ENCODE measurements at regions not wholly inside any gene's neighbourhood (a gene's known extent, or its start where the extent isn't known, plus 50 kb on each side); places are given as distances from the start of the nearest gene placed in this dataset.
A peak's percentile ranks its signal among the peaks of the same experiment; 100 is the strongest.
"Not testable (repeated sequence)": the region's sequence is repeated elsewhere in the genome, so short reads cannot be mapped to it uniquely, and the experiment has no call there.

- peak overlapping the region; percentile 54 to 76 for H3K27ac ChIP-seq
- H3K9me3 ChIP-seq: no peaks in the 10 kb centered on the region
- no peak overlapping the region for H3K4me3 ChIP-seq
- no peak for DNase-seq (ENCODE audit: low spot score)
- H3K36me3 ChIP-seq: no peaks in the 10 kb centered on the region
- TF ChIP-seq, protein P1, sequence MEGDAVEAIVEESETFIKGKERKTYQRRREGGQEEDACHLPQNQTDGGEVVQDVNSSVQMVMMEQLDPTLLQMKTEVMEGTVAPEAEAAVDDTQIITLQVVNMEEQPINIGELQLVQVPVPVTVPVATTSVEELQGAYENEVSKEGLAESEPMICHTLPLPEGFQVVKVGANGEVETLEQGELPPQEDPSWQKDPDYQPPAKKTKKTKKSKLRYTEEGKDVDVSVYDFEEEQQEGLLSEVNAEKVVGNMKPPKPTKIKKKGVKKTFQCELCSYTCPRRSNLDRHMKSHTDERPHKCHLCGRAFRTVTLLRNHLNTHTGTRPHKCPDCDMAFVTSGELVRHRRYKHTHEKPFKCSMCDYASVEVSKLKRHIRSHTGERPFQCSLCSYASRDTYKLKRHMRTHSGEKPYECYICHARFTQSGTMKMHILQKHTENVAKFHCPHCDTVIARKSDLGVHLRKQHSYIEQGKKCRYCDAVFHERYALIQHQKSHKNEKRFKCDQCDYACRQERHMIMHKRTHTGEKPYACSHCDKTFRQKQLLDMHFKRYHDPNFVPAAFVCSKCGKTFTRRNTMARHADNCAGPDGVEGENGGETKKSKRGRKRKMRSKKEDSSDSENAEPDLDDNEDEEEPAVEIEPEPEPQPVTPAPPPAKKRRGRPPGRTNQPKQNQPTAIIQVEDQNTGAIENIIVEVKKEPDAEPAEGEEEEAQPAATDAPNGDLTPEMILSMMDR (IDR thresholded peaks at IDR 0.05): no peak
- H3K27me3 ChIP-seq: no peaks in the 10 kb centered on the region
- peaks cover 0 to 12% of the 10 kb centered on the region in 2 donors for H3K4me1 ChIP-seq
Measured at GRCh38 chr12:46547421-46548354, 175.1 kb upstream of the SLC38A2 start.

DNA sequence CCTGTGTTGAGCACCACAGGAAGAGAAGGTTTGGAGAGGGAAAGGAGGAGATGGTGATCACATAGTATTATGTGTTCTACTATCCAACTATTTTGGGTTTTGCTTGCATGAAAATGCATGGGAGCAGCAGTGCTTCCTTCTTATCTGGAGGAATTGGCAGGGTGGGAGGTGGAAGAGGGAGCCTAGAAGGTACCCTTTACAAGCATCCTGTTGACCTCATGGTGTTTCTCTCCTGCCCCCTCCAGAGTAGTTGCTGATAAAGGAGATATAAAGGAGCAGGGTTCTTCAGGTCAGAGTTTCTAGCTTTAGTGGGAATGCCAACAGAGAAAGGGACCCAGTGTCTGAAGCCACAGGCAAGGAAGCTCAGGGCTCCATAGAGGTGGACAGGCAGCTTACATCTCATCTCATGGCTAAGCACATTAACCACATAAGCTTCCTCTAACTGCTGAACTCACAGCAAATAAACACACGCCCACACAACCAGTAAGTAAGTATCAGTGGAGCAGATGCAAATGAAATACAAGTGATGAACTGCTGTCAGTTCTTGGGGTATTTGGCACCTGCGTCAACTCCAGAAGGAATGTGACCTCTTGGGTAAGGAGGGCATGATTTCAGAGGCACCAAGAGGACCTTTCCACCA lies 174.2 kb upstream of the SLC38A2 start:
- Histone ChIP-seq H3K4me3 (no peak overlapping the region), H3K9me3 (no peaks in the 10 kb centered on the region), H3K36me3 (no peaks in the 10 kb centered on the region), H3K27me3 (no peaks in the 10 kb centered on the region), H3K27ac (peak overlapping the region in 1 of 2 donors; percentile 12), H3K4me1 (peaks cover 0 to 12% of the 10 kb centered on the region in 2 donors)
- TF ChIP-seq, protein P1 (IDR thresholded peaks at IDR 0.05): no peak
- no peak for DNase-seq (ENCODE audit: low spot score)

- H3K27me3 ChIP-seq; H3K4me3 ChIP-seq; H3K9me3 ChIP-seq; H3K27ac ChIP-seq; DNase-seq (ENCODE audit: low spot score); H3K4me1 ChIP-seq; H3K36me3 ChIP-seq: not testable (repeated sequence)
Measured at GRCh38 chr12:46543378-46543795, 170.8 kb upstream of the SLC38A2 start.

GRCh38 chr12:46538976-46539375 lies 166.4 kb upstream of the SLC38A2 start:
- Histone ChIP-seq H3K4me3 (no peak overlapping the region), H3K9me3 (no peaks in the 10 kb centered on the region), H3K36me3 (no peaks in the 10 kb centered on the region), H3K27ac (no peak overlapping the region), H3K27me3 (no peaks in the 10 kb centered on the region), H3K4me1 (peaks cover 0 to 26% of the 10 kb centered on the region in 2 donors)
- TF ChIP-seq, protein P1 (IDR thresholded peaks at IDR 0.05): no peak
- DNase-seq (ENCODE audit: low spot score): no peak

GRCh38 chr12:46537387-46537955 lies 164.9 kb upstream of the SLC38A2 start:
- no peaks in the 10 kb centered on the region for H3K36me3 ChIP-seq
- no peak for DNase-seq (ENCODE audit: low spot score)
- H3K4me3 ChIP-seq: no peak overlapping the region
- H3K4me1 ChIP-seq: peaks cover 0 to 32% of the 10 kb centered on the region in 2 donors
- TF ChIP-seq, protein P1 (IDR thresholded peaks at IDR 0.05): no peak
- H3K27ac ChIP-seq: no peak overlapping the region
- H3K27me3 ChIP-seq: no peaks in the 10 kb centered on the region
- no peaks in the 10 kb centered on the region for H3K9me3 ChIP-seq

- H3K9me3 ChIP-seq; H3K27me3 ChIP-seq; H3K36me3 ChIP-seq; H3K4me3 ChIP-seq; DNase-seq (ENCODE audit: low spot score): not testable (repeated sequence)
- Histone ChIP-seq H3K27ac (peak overlapping the region; percentile 56 to 80), H3K4me1 (peaks cover 0 to 32% of the 10 kb centered on the region in 2 donors)
Measured at GRCh38 chr12:46536316-46536715, 163.7 kb upstream of the SLC38A2 start.

All from right atrium auricular region (tissue), 2 donors.